ENCODE measurements at regions not wholly inside any gene's neighbourhood (a gene's known extent, or its start where the extent isn't known, plus 50 kb on each side); places are given as distances from the start of the nearest gene placed in this dataset.
"Not testable (repeated sequence)": the region's sequence is repeated elsewhere in the genome, so short reads cannot be mapped to it uniquely, and the experiment has no call there.

- DNase-seq (ENCODE audit: extremely low read depth, low read depth) = no peak
Observed at GRCh38 chr5:27465140-27465539, 426.8 kb upstream of the CDH9 start.

- no peak for DNase-seq (ENCODE audit: extremely low read depth, low read depth)
Observed at GRCh38 chr5:27463446-27464149, 425.2 kb upstream of the CDH9 start.

GRCh38 chr5:27462936-27463335, 424.6 kb upstream of the CDH9 start:
- no peak for DNase-seq (ENCODE audit: extremely low read depth, low read depth)

- no peak for DNase-seq (ENCODE audit: extremely low read depth, low read depth)
Observed at GRCh38 chr5:27458287-27458686, 419.9 kb upstream of the CDH9 start.

GRCh38 chr5:27451377-27451776, 413.0 kb upstream of the CDH9 start:
- DNase-seq (ENCODE audit: extremely low read depth, low read depth) = no peak

- DNase-seq (ENCODE audit: extremely low read depth, low read depth) = no peak
Observed at GRCh38 chr5:27450607-27451006, 412.2 kb upstream of the CDH9 start.

- DNase-seq (ENCODE audit: extremely low read depth, low read depth) = not testable (repeated sequence)
Observed at GRCh38 chr5:27439383-27439782, 401.0 kb upstream of the CDH9 start.

GRCh38 chr5:27437594-27438200, 399.3 kb upstream of the CDH9 start:
- DNase-seq (ENCODE audit: extremely low read depth, low read depth) = no peak

- no peak for DNase-seq (ENCODE audit: extremely low read depth, low read depth)
Observed at GRCh38 chr5:27434335-27434734, 395.9 kb upstream of the CDH9 start.

- DNase-seq (ENCODE audit: extremely low read depth, low read depth) = no peak
Observed at GRCh38 chr5:27414099-27414498, 375.7 kb upstream of the CDH9 start.

GRCh38 chr5:27412384-27412783, 374.0 kb upstream of the CDH9 start:
- no peak for DNase-seq (ENCODE audit: extremely low read depth, low read depth)

GRCh38 chr5:27406020-27406419, 367.6 kb upstream of the CDH9 start:
- no peak for DNase-seq (ENCODE audit: extremely low read depth, low read depth)

GRCh38 chr5:27403243-27403882, 365.0 kb upstream of the CDH9 start:
- DNase-seq (ENCODE audit: extremely low read depth, low read depth) = peak; percentile 53

GRCh38 chr5:27402828-27403227, 364.4 kb upstream of the CDH9 start:
- DNase-seq (ENCODE audit: extremely low read depth, low read depth) = peak; percentile 8

GRCh38 chr5:27396998-27397397, 358.6 kb upstream of the CDH9 start:
- DNase-seq (ENCODE audit: extremely low read depth, low read depth) = no peak

- no peak for DNase-seq (ENCODE audit: extremely low read depth, low read depth)
Observed at GRCh38 chr5:27392716-27393115, 354.3 kb upstream of the CDH9 start.

- DNase-seq (ENCODE audit: extremely low read depth, low read depth) = no peak
Observed at GRCh38 chr5:27389696-27390095, 351.3 kb upstream of the CDH9 start.

GRCh38 chr5:27388755-27389154, 350.4 kb upstream of the CDH9 start:
- DNase-seq (ENCODE audit: extremely low read depth, low read depth) = no peak

GRCh38 chr5:27387535-27388073, 349.2 kb upstream of the CDH9 start:
- DNase-seq (ENCODE audit: extremely low read depth, low read depth) = no peak

GRCh38 chr5:27381686-27382085, 343.3 kb upstream of the CDH9 start:
- DNase-seq (ENCODE audit: extremely low read depth, low read depth) = no peak

- no peak for DNase-seq (ENCODE audit: extremely low read depth, low read depth)
Observed at GRCh38 chr5:27377626-27378025, 339.2 kb upstream of the CDH9 start.

- no peak for DNase-seq (ENCODE audit: extremely low read depth, low read depth)
Observed at GRCh38 chr5:27353970-27354369, 315.6 kb upstream of the CDH9 start.

All from NCI-H460 (cell line).